ENCODE measurements at regions not wholly inside any gene's neighbourhood (a gene's known extent, or its start where the extent isn't known, plus 50 kb on each side); places are given as distances from the start of the nearest gene placed in this dataset.

DNA sequence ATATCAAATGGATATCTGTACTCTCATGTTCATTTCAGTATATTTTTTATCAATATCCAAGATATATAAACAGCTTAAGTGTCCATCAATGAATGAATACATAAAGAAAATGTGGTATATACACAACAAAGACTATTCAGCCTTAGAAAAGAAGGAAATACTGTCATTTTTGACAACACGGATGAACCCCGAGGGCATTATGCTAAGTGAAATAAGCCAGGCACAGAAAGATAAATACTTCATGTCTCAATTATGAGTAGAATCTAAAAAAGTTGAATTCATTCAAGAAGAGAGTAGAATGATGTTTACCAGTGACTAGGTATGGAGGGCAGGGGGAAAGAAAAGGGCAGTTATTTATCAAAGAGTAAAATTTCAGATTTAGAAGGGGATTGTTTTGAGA lies 949.8 kb upstream of the TYRP1 start:
- no peak overlapping the region for H3K4me3 ChIP-seq (ENCODE audit: low read depth, low read length)
- DNase-seq (ENCODE audit: low read depth), result no peak
- TF ChIP-seq, protein P1, sequence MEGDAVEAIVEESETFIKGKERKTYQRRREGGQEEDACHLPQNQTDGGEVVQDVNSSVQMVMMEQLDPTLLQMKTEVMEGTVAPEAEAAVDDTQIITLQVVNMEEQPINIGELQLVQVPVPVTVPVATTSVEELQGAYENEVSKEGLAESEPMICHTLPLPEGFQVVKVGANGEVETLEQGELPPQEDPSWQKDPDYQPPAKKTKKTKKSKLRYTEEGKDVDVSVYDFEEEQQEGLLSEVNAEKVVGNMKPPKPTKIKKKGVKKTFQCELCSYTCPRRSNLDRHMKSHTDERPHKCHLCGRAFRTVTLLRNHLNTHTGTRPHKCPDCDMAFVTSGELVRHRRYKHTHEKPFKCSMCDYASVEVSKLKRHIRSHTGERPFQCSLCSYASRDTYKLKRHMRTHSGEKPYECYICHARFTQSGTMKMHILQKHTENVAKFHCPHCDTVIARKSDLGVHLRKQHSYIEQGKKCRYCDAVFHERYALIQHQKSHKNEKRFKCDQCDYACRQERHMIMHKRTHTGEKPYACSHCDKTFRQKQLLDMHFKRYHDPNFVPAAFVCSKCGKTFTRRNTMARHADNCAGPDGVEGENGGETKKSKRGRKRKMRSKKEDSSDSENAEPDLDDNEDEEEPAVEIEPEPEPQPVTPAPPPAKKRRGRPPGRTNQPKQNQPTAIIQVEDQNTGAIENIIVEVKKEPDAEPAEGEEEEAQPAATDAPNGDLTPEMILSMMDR (conservative IDR thresholded peaks at IDR 0.05; ENCODE audit: low read depth, low read length), result no peak

DNA sequence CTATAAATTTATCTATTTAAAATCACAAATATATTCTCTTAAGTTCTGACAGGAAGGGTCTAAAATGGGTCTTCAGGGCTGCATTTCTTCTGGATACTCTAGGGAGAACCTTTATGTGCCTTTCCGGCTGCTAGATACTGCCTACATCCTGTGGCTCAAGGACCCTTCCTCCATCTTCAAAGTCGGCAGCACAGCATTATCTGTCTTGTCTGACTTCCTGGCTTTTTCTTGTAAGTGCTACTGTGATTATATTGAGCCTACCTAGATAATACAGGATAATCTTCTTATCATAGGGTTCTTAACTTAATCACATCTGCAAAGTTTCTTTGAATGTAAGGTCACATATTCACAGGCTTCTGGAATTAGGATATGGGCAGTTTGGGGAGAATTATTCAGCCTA lies 943.8 kb upstream of the TYRP1 start:
- H3K4me3 ChIP-seq (ENCODE audit: low read depth, low read length), result no peak overlapping the region
- no peak for DNase-seq (ENCODE audit: low read depth)
- TF ChIP-seq, protein P1 (conservative IDR thresholded peaks at IDR 0.05; ENCODE audit: low read depth, low read length), result no peak

DNA sequence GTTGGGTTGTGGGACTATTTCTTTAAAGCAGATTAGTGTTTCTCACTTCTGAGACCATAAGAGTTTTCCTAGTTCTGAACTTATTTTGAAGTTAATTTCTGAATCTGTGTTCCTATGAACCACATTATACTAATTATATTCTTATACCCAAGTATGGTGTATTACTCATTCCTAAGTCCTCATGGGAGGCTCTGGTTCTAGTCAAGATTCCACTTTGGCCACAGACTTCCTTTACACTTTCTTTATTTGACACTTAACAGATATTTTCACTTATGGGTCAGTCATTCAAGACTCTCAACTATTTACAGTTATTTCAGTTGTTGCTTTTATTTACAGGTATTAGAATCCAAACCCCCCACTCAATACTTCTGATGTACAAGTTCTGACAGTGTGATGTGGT lies 937.2 kb upstream of the TYRP1 start:
- H3K4me3 ChIP-seq (ENCODE audit: low read depth, low read length), result no peak overlapping the region
- TF ChIP-seq, protein P1 (conservative IDR thresholded peaks at IDR 0.05; ENCODE audit: low read depth, low read length), result no peak
- peak; percentile 29 for DNase-seq (ENCODE audit: low read depth)

DNA sequence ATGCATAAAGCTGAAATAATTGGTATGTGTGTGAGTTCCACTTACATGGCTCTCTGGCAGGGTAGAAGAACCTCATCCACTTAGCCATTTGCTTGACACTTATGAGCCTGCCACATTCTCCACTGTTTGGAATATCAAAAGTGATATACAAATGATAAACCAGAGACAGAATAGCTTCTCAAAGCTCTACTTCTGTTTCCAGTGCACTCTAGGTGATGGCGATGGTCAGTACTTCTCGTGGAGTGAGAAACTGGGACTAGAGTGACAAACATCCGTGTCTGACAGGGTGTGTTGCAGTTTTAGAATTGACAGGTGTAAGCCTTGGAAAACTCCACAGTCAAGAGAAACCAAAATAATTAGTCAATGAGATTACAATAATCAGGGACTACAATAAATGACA lies 935.8 kb upstream of the TYRP1 start:
- TF ChIP-seq, protein P1 (conservative IDR thresholded peaks at IDR 0.05; ENCODE audit: low read depth, low read length), result no peak
- no peak for DNase-seq (ENCODE audit: low read depth)
- no peak overlapping the region for H3K4me3 ChIP-seq (ENCODE audit: low read depth, low read length)

DNA sequence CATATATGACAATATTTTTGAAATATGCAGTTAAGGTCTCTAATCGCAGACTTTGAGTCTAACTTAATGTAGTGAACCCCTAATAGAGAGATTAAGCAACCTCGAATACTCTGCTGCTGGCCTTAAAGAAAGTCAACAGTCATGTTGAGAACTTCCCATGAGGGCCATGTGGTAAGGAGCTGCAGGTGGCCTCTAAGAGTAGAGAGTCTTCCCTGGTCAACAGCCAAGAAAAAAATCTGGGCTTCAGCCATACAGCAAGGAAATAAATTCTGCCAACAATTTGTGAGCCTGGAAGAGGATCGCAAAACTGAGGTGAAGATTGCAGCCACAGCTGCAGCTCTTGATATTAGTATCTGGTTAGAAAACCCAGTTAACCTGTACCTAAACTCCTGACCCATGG lies 935.2 kb upstream of the TYRP1 start:
- peak; percentile 46 for DNase-seq (ENCODE audit: low read depth)
- H3K4me3 ChIP-seq (ENCODE audit: low read depth, low read length), result no peak overlapping the region
- TF ChIP-seq, protein P1 (conservative IDR thresholded peaks at IDR 0.05; ENCODE audit: low read depth, low read length), result no peak

DNA sequence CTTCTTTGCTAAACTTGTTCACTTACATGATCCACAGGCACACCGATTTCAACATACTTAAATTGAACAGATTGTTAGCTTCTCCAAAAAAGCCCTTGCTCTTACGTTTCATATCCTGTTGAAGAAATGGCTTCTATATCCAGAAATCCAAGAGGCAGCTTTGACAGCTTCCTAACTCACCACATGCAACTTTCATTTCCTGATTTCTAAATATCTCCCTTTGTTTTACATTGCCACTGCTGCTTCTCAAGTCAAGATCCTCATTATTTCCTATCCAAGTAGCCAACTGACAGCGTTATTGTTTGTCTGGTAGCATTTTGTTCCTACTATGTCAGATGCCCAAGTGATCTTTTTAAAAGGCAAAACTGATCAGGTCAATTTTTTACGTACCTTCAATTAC lies 913.2 kb upstream of the TYRP1 start:
- DNase-seq (ENCODE audit: low read depth), result no peak
- H3K4me3 ChIP-seq (ENCODE audit: low read depth, low read length), result no peak overlapping the region
- TF ChIP-seq, protein P1 (conservative IDR thresholded peaks at IDR 0.05; ENCODE audit: low read depth, low read length), result no peak

DNA sequence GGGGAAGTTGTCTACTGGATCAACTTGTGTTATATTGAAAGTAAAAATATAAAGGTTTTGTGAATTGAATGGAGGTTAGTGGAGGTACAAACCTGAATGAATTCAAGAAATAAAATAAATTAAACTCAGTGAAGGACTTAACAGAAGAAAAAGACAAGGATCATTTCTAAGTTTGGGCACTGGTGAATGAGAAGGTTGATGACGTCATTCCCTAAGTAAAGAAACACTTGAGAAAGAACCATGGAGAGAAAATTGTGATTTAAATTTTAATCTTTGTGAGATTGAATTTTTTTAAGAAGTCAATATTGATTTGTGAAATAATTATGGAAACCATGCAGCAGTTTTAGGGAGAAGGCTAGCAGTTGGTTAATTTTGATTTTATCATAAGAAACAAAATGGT lies 900.3 kb upstream of the TYRP1 start:
- no peak for DNase-seq (ENCODE audit: low read depth)
- no peak overlapping the region for H3K4me3 ChIP-seq (ENCODE audit: low read depth, low read length)
- TF ChIP-seq, protein P1 (conservative IDR thresholded peaks at IDR 0.05; ENCODE audit: low read depth, low read length), result no peak
